HEK293T (cell line): ENCODE measurements at regions not wholly inside any gene's neighbourhood (a gene's known extent, or its start where the extent isn't known, plus 50 kb on each side); places are given as distances from the start of the nearest gene placed in this dataset.

ENCODE experiments used
- CTCF ChIA-PET: fragments of 350-600 bp; formaldehyde crosslinking; extraction: SDS; loops from one replicate; lab custom pipeline; 2021; ENCODE audit warnings: antibody characterized with exemption, inconsistent platforms; lab: Yijun Ruan, JAX
- POLR2A ChIA-PET: fragments of 350-600 bp; formaldehyde crosslinking; extraction: SDS; loops from one replicate; lab custom pipeline; 2020; ENCODE audit warnings: antibody characterized with exemption, inconsistent platforms; lab: Yijun Ruan, JAX
- DNase-seq: peaks from one replicate; pipeline ENCODE4 v3.0.0; 2012; ENCODE audit warnings: mixed read lengths; ENCODE audit errors: extremely low spot score
- ARNT ChIP-seq: fragments of 450-650 bp; IDR thresholded peaks from 2 replicates; pipeline ENCODE4 v1.6.1; 2017; ENCODE audit warnings: mild to moderate bottlenecking
- BHLHE40 ChIP-seq: fragments of 450-650 bp; IDR thresholded peaks from 2 replicates; pipeline ENCODE4 v1.6.1; 2016; ENCODE audit warnings: mild to moderate bottlenecking, moderate library complexity, borderline replicate concordance
- CTBP1 ChIP-seq: fragments of 450-650 bp; IDR thresholded peaks from 2 replicates; pipeline ENCODE4 v1.6.1; 2016; ENCODE audit warnings: borderline replicate concordance
- ELF4 ChIP-seq: fragments of 450-650 bp; IDR thresholded peaks from 2 replicates; pipeline ENCODE4 v1.6.1; 2017; ENCODE audit warnings: antibody characterized with exemption
- FOXA1 ChIP-seq: fragments of 450-650 bp; IDR thresholded peaks from 2 replicates; pipeline ENCODE4 v1.6.1; 2016; ENCODE audit warnings: mild to moderate bottlenecking
- FOXK2 ChIP-seq: fragments of 450-650 bp; IDR thresholded peaks from 2 replicates; pipeline ENCODE4 v1.6.1; 2016; ENCODE audit warnings: mild to moderate bottlenecking
- FOXM1 ChIP-seq: fragments of 450-650 bp; IDR thresholded peaks from 2 replicates; pipeline ENCODE4 v1.6.1; 2017; ENCODE audit warnings: mild to moderate bottlenecking, borderline replicate concordance
- HDGF ChIP-seq: fragments of 450-650 bp; IDR thresholded peaks from 2 replicates; pipeline ENCODE4 v1.6.1; 2017; ENCODE audit warnings: antibody characterized with exemption, borderline replicate concordance
- L3MBTL2 ChIP-seq: fragments of 450-650 bp; conservative IDR thresholded peaks from 2 replicates; pipeline ENCODE4 v1.6.1; 2016; ENCODE audit warnings: mild to moderate bottlenecking
- LEF1 ChIP-seq: fragments of 450-650 bp; IDR thresholded peaks from 2 replicates; pipeline ENCODE4 v1.6.1; 2017; ENCODE audit warnings: mild to moderate bottlenecking, borderline replicate concordance
- NFRKB ChIP-seq: fragments of 450-650 bp; IDR thresholded peaks from 2 replicates; pipeline ENCODE4 v1.6.1; 2016; ENCODE audit warnings: mild to moderate bottlenecking, moderate library complexity
- PKNOX1 ChIP-seq: fragments of 450-650 bp; IDR thresholded peaks from 2 replicates; pipeline ENCODE4 v1.6.1; 2016
- SP1 ChIP-seq: fragments of 450-650 bp; IDR thresholded peaks from 2 replicates; pipeline ENCODE4 v1.6.1; 2017
- SUZ12 ChIP-seq: fragments of 450-650 bp; IDR thresholded peaks from 2 replicates; pipeline ENCODE4 v1.6.1; 2016; ENCODE audit warnings: mild to moderate bottlenecking
- TARDBP ChIP-seq: fragments of 450-650 bp; IDR thresholded peaks from 2 replicates; pipeline ENCODE4 v1.6.1; 2016
- ZNF384 ChIP-seq: fragments of 450-650 bp; IDR thresholded peaks from 2 replicates; pipeline ENCODE4 v1.6.1; 2016

- no peak for TF ChIP-seq ELF4
- no peak for TF ChIP-seq LEF1
- TF ChIP-seq FOXA1 = no peak
- ChIA-PET CTCF (no interaction called here), POLR2A (no interaction called here)
- DNase-seq = no peak
These were observed 183.0 kb upstream of the PITRM1 start for GRCh38 chr10:3355536-3355935.

- TF ChIP-seq NFRKB (no peak), CTBP1 (no peak), FOXK2 (no peak)
- ChIA-PET POLR2A (no interaction called here), CTCF (no interaction called here)
- no peak for DNase-seq
These were observed 181.8 kb upstream of the PITRM1 start for GRCh38 chr10:3354174-3354900.

GRCh38 chr10:3353235-3353634 is 180.7 kb upstream of the PITRM1 start:
- no peak for TF ChIP-seq ARNT
- no peak for TF ChIP-seq PKNOX1
- no peak for TF ChIP-seq HDGF
- no peak for TF ChIP-seq FOXK2
- TF ChIP-seq SUZ12 = no peak
- TF ChIP-seq ELF4 = no peak
- TF ChIP-seq NFRKB = no peak
- TF ChIP-seq CTBP1 = no peak
- TF ChIP-seq L3MBTL2 = no peak
- TF ChIP-seq TARDBP = no peak
- no peak for TF ChIP-seq FOXM1
- TF ChIP-seq ZNF384 = no peak
- no peak for TF ChIP-seq SP1
- no peak for TF ChIP-seq LEF1
- no peak for TF ChIP-seq FOXA1
- no peak for TF ChIP-seq BHLHE40
- CTCF ChIA-PET = no interaction called here
- no peak for DNase-seq
- POLR2A ChIA-PET = no interaction called here

- DNase-seq = no peak
- POLR2A ChIA-PET = no interaction called here
- TF ChIP-seq SUZ12 = no peak
- no peak for TF ChIP-seq BHLHE40
- TF ChIP-seq ARNT = no peak
- TF ChIP-seq ZNF384 = no peak
- no peak for TF ChIP-seq LEF1
- TF ChIP-seq NFRKB = no peak
- TF ChIP-seq TARDBP = no peak
- TF ChIP-seq FOXK2 = no peak
- TF ChIP-seq ELF4 = no peak
- no peak for TF ChIP-seq FOXM1
- TF ChIP-seq CTBP1 = no peak
- CTCF ChIA-PET = no interaction called here
These were observed 178.2 kb upstream of the PITRM1 start for GRCh38 chr10:3350617-3351258.

- POLR2A ChIA-PET = no interaction called here
- TF ChIP-seq CTBP1 = no peak
- TF ChIP-seq SUZ12 = no peak
- TF ChIP-seq TARDBP = no peak
- TF ChIP-seq FOXM1 = no peak
- no peak for TF ChIP-seq L3MBTL2
- TF ChIP-seq NFRKB = no peak
- TF ChIP-seq HDGF = no peak
- TF ChIP-seq ZNF384 = no peak
- TF ChIP-seq FOXK2 = no peak
- TF ChIP-seq SP1 = no peak
- no peak for TF ChIP-seq BHLHE40
- TF ChIP-seq PKNOX1 = no peak
- TF ChIP-seq LEF1 = no peak
- TF ChIP-seq ARNT = no peak
- no peak for TF ChIP-seq ELF4
- no peak for TF ChIP-seq FOXA1
- no peak for DNase-seq
- CTCF ChIA-PET = no interaction called here
These were observed 177.6 kb upstream of the PITRM1 start for GRCh38 chr10:3350205-3350604.

- ChIA-PET POLR2A (no interaction called here), CTCF (no interaction called here)
- TF ChIP-seq ELF4 (no peak), ARNT (no peak), PKNOX1 (no peak), SUZ12 (no peak), ZNF384 (no peak), TARDBP (no peak), BHLHE40 (no peak), FOXA1 (no peak), LEF1 (no peak), FOXK2 (no peak), CTBP1 (no peak), SP1 (no peak), HDGF (no peak), NFRKB (no peak), L3MBTL2 (no peak)
- no peak for DNase-seq
These were observed 176.0 kb upstream of the PITRM1 start for GRCh38 chr10:3348564-3348963.
